Sciatic nerve (tissue), 2 donors: ENCODE measurements at regions not wholly inside any gene's neighbourhood (a gene's known extent, or its start where the extent isn't known, plus 50 kb on each side); places are given as distances from the start of the nearest gene placed in this dataset.

ENCODE experiments used
- ATAC-seq: fragments of 200-7000 bp; cut with Tn5 transposase; one replicate; pipeline ENCODE4 v1.9.1; 2020; ENCODE audit warnings: mild to moderate bottlenecking, moderate library complexity
- DNase-seq: peaks from one replicate; pipeline ENCODE4 v3.0.0-alpha.2; 2020; ENCODE audit warnings: low spot score
- intact Hi-C: fragments of 100-400 bp; cut with DNase I; formaldehyde crosslinking; loops from one replicate; pipeline ENCODE4 v1.14.2; 2022
- donor health status: DM: no; HTN: no; CAD: no.
- donor health status: DM: no; HTN: no; CAD: no.

- no peak for DNase-seq
- intact Hi-C loops = no loop called here
- ATAC-seq = no peak
Measured at GRCh38 chr2:6545795-6546194, 319.9 kb downstream of the CMPK2 start.

GRCh38 chr2:6554466-6554865 lies 311.2 kb downstream of the CMPK2 start:
- intact Hi-C loops = no loop called here
- ATAC-seq (no peak), DNase-seq (no peak)

GRCh38 chr2:6556755-6557154 lies 309.0 kb downstream of the CMPK2 start:
- ATAC-seq (no peak), DNase-seq (no peak)
- intact Hi-C loops = no loop called here

GRCh38 chr2:6557737-6558136 lies 308.0 kb downstream of the CMPK2 start:
- DNase-seq (no peak), ATAC-seq (no peak)
- intact Hi-C loops = no loop called here

GRCh38 chr2:6562771-6563170 lies 302.9 kb downstream of the CMPK2 start:
- intact Hi-C loops = no loop called here
- no peak for ATAC-seq

GRCh38 chr2:6564326-6564725 lies 301.4 kb downstream of the CMPK2 start:
- ATAC-seq (no peak), DNase-seq (no peak)
- intact Hi-C loops = no loop called here

More at GRCh38 chr2:6562771-6563170, 302.9 kb downstream of the CMPK2 start:
- no peak for DNase-seq

GRCh38 chr2:6574121-6574520 lies 291.6 kb downstream of the CMPK2 start:
- ATAC-seq (no peak), DNase-seq (no peak)
- intact Hi-C loops = loop anchor here (5.0 kb wide), 1 partner anchor 1293 kb away; no protein-coding TSS in a partner anchor

- no peak for DNase-seq
- ATAC-seq = no peak
Measured at GRCh38 chr2:6576302-6576701, 289.4 kb downstream of the CMPK2 start.

GRCh38 chr2:6577960-6578359 lies 287.7 kb downstream of the CMPK2 start:
- intact Hi-C loops = no loop called here
- DNase-seq = no peak
- no peak for ATAC-seq

More at GRCh38 chr2:6576302-6576701, 289.4 kb downstream of the CMPK2 start:
- intact Hi-C loops = no loop called here

GRCh38 chr2:6578416-6578815 lies 287.3 kb downstream of the CMPK2 start:
- intact Hi-C loops = no loop called here
- DNase-seq = no peak

GRCh38 chr2:6579281-6579680 lies 286.4 kb downstream of the CMPK2 start:
- DNase-seq (no peak), ATAC-seq (no peak)
- intact Hi-C loops = no loop called here

More at GRCh38 chr2:6578416-6578815, 287.3 kb downstream of the CMPK2 start:
- ATAC-seq = no peak

- DNase-seq (no peak), ATAC-seq (no peak)
- intact Hi-C loops = no loop called here
Measured at GRCh38 chr2:6580982-6581381, 284.7 kb downstream of the CMPK2 start.

- DNase-seq (no peak), ATAC-seq (no peak)
- intact Hi-C loops = no loop called here
Measured at GRCh38 chr2:6589150-6589549, 276.6 kb downstream of the CMPK2 start.

GRCh38 chr2:6590442-6590841 lies 275.3 kb downstream of the CMPK2 start:
- intact Hi-C loops = no loop called here
- DNase-seq = no peak
- no peak for ATAC-seq

- ATAC-seq = no peak
- intact Hi-C loops = loop anchor here (5.0 kb wide), 1 partner anchor 400 kb away; no protein-coding TSS in a partner anchor
- DNase-seq = no peak
Measured at GRCh38 chr2:6602471-6602870, 263.2 kb downstream of the CMPK2 start.

- intact Hi-C loops = no loop called here
Measured at GRCh38 chr2:6605836-6606505, 259.7 kb downstream of the CMPK2 start.

GRCh38 chr2:6617794-6618193 lies 247.9 kb downstream of the CMPK2 start:
- ATAC-seq (no peak), DNase-seq (no peak)
- intact Hi-C loops = no loop called here

More at GRCh38 chr2:6605836-6606505, 259.7 kb downstream of the CMPK2 start:
- no peak for DNase-seq
- no peak for ATAC-seq

GRCh38 chr2:6618201-6618600 lies 247.5 kb downstream of the CMPK2 start:
- DNase-seq (no peak), ATAC-seq (no peak)
- intact Hi-C loops = no loop called here

GRCh38 chr2:6623746-6624145 lies 242.0 kb downstream of the CMPK2 start:
- intact Hi-C loops = no loop called here
- no peak for ATAC-seq
- DNase-seq = no peak

GRCh38 chr2:6626401-6627012 lies 239.2 kb downstream of the CMPK2 start:
- intact Hi-C loops = no loop called here
- ATAC-seq (no peak), DNase-seq (no peak)

GRCh38 chr2:6627316-6627715 lies 238.4 kb downstream of the CMPK2 start:
- ATAC-seq (no peak), DNase-seq (no peak)
- intact Hi-C loops = no loop called here
